IPS-NIHi7 (cell line): ENCODE measurements at regions not wholly inside any gene's neighbourhood (a gene's known extent, or its start where the extent isn't known, plus 50 kb on each side); places are given as distances from the start of the nearest gene placed in this dataset.
"Not testable (repeated sequence)": the region's sequence is repeated elsewhere in the genome, so short reads cannot be mapped to it uniquely, and the experiment has no call there.

Source experiments
- DNase-seq: peaks from one replicate; pipeline ENCODE4 v3.0.0; 2012; ENCODE audit warnings: mixed read lengths; ENCODE audit errors: extremely low spot score

DNA sequence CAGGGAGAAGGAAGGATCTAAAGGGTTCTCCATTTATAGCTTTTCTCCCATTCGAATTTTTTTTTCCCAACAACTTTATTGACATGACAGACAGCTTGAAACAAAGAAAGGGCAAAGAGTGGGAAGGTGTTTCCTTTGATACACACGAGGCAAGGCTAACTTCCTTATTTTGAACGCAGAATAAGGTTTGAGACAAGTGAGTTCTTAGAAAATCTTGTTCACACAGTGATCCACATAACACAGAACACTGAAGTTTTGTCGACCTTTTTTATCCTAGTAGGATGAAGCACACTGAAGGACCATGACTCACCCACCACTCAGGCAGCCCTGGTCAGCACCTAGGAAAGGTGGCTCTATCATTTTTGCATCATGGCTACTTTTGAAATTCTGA is 425.8 kb upstream of the MDFIC2 start:
- DNase-seq: no peak

DNA sequence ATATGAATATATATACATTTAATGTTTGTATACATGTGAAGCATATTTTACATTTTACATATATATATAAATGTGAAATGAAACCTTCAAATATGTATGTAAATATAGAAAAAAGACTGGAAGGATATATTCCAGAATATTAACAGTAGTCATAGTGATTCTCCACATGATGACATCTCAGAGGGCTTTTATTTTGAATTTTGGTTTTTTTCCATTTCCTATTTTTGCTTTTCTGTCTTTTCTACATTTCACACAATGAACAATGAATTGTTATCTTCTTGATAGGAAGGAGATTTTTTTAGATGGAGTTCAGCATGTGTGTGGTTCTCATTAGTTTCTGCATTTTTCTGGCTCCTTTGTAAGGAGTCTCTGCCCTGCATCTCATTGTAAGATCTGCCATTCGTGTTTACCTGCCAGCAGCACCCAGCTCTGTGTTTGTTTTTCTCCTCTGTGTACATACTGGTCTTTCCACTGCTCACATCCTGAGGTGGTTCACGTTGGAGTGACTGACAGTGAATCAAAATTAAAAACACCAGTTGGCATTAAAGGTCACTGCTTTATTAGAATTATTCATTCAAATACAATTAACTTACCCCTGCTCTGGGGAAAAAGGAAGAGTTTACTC is 425.3 kb upstream of the MDFIC2 start:
- DNase-seq: no peak

DNA sequence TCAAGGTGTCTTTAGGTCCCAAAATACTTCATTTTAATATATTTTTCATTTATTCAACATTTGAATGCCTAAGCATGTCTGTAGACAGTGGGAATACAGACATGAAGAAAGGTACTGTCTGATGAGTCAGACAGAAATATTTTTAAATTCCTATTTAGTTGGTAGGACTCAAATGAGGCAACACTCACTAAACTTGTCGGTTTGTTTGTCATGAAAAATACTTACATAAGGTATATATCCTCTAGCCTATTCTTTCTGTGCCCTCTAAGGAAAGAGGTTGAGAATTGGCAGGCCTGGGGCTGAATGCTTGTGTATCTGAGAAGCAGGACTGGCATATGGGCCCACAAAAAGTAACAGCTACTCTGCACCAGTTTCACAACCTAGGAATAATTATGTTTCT is 423.6 kb upstream of the MDFIC2 start:
- no peak for DNase-seq

DNA sequence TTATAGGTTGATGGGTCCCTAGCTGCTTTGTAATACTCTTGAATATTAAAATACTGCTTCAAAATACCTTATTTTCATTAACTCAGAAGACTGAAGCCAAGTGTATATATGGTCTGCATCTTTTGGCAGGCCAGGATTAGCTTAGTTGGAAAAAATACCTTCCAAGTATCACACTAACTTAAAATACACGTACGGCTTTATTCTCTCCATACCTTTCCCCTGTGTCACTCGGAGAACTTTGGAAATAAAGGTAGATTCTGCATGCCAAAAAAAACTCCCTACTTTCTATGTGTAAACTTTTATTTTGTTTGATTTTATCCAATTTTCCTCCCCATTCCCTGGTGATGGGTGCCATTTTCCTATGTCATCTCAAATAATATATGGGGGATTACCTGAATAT is 422.3 kb upstream of the MDFIC2 start:
- no peak for DNase-seq

DNA sequence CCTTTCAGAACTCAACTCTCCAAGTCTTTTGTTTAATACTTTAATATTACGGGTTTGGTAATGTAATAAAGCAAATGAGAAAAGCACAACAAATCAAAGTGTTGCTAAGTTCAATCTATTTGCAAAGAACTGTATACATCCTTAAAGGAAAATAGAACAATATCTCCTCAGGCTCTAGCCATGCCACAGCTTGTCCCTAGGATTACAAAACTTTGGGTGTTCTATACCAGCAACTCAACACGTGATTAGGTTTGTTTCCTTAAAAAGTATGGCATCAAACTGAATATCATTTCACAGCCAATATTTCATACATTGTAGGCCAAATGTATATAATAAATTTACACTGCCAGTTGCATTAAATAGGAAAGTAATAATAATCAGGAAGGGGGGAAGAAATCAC is 418.6 kb upstream of the MDFIC2 start:
- DNase-seq: no peak

DNA sequence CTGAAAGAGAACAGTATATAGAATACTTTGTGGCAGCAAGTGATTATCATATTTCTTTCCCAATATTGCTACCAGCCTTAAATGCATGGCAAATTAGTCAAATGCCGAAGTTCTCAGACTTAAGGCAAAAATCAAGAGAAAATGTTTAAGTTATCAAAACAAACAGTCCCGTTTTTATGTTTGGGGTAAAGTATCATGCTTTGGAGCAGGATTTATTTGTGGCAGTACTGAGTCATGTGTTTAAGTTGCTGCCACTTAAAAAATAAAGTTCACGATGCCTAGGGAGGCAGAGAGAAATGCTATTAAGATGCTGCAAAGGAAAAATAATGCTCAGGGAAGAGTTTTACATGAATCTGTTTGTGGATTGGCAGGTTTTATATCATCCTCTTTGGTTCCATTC is 417.4 kb upstream of the MDFIC2 start:
- DNase-seq: no peak

DNA sequence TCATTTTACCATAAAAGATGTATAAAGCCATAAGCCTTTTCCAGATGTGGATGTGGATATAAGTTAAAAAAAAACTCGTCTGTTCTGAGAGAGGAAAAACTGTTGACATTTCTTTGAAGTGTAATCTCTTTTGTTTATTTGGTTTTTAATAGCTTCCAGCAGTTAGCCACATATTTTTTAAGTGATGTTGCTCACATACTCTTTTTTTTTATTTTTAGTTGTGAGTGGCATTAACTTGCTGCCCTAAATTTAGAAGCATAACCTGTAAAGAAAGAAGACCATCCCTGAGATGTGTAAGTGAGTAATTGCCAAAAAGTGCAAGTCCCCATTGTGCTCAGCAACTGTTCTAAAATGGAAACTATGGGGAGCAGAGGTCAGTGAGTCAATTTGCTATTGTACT is 415.9 kb upstream of the MDFIC2 start:
- no peak for DNase-seq

DNA sequence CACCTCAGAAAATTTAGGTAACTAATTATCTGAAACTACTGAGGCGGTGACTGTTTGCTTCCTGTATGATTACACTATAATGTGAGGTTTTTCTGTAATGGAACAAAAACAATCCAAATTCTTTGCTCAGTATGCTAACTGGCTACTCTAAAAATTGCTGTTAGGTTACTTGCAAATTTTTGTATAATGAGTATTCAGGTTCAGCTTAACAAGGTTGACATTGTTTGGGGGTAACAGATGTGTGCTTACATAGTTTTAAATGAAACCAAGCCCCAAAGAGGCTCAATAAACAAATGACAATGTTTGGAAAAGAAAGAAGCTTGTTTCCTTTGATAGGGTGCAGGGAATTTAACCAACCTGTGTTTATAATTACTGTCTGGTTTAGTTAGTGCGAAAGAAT is 414.5 kb upstream of the MDFIC2 start:
- no peak for DNase-seq

DNA sequence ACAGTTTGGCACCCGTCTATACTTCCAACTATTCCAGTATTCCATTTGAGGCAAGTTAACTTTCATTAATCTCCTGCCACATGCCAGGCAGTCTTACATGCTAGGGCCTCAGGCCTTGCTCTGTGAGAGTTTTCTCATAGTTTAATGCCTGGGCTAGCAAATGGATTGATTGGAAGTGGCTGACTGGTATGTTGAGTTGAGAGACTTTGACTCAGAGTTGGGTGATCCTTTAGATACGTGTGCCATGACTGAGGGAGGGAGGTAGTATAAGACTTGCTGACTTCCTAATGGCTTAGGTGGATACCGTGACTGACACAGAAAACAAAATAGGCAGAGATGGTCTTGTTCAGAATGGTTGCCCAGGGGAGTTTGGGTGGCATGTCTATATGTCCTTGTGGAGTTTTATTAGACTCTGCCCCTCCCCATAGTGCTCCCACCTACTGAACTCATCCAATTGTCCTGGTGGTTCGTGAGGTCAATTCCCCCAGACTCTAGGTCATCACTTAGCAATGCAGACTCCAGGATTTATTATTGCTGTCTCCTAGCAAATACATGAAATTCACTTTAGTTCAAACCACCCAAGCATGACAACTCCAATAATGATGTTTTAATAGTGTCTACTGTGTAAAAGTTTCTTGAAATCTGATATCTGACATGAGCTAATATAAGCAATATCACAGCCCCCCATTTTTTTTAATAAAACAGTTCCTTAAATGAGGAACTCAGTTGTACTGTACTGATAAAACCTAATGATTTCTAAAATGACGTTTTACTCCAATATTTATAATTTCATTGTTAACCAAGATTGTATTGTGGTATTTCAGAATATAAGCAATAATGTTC is 413.9 kb upstream of the MDFIC2 start:
- no peak for DNase-seq

DNA sequence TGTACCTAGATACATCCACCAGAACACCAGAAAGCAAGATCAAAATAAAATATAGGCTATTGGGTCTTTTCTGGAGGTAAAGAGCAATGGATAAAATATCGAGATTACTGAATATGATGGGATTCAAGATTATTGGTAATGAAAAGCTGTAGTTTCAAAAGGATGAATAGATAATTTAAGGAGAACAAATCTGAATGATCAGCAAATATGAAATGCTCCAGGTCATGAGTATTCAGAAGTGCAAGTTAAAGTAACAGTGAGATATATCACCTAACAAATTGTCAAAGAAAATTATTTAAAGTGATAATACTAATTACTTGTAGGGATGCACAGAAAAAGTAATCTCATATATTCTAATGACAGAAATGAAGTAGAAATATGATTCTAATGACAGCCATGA is 409.6 kb upstream of the MDFIC2 start:
- no peak for DNase-seq

DNA sequence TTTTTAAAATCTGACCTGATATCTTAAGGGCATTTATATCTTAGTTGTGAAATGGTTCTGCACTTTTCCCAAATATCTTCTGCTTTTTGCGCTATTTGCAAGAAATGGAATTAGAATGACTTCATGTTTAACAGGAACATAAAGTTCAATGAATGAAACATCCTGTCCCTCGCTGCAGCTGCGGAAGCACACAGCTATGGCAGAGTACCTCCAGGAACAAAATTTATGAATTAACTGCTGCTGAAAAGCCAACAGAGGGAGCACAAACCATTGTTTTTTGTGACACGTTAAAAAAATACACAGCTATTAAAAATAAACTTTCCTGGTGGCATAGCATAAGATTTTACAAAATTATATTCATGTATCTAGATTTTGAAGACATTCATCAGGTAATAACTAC is 404.4 kb upstream of the MDFIC2 start:
- no peak for DNase-seq

DNA sequence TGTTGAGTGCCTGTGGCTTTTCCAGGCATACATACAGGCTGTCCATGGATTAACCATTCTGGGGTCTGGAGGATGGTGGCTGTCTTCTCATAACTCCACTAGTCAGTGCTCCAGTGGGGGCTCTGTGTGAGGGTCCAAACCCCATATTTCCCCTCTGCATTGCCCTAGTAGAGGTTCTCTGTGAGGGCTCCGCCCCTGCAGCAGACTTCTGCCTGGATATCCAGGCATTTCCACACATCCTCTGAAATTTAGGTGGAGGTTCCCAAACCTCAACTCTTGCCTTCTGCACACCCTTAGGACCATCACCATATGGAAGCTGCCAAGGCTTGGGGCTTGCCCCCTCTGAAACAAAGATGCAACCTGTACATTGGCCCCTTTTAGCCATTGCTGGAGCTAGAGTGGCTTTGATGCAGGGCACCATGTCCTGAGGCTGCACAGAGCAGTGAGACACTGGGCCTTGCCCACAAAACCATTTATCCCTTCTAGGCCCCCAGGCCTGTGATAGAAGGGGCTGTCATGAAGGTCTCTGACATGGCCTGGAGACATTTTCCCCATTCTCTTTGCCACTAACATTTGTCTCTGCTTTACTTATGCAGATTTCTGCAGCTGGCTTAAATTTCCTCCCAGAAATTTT is 400.1 kb upstream of the MDFIC2 start:
- no peak for DNase-seq

DNA sequence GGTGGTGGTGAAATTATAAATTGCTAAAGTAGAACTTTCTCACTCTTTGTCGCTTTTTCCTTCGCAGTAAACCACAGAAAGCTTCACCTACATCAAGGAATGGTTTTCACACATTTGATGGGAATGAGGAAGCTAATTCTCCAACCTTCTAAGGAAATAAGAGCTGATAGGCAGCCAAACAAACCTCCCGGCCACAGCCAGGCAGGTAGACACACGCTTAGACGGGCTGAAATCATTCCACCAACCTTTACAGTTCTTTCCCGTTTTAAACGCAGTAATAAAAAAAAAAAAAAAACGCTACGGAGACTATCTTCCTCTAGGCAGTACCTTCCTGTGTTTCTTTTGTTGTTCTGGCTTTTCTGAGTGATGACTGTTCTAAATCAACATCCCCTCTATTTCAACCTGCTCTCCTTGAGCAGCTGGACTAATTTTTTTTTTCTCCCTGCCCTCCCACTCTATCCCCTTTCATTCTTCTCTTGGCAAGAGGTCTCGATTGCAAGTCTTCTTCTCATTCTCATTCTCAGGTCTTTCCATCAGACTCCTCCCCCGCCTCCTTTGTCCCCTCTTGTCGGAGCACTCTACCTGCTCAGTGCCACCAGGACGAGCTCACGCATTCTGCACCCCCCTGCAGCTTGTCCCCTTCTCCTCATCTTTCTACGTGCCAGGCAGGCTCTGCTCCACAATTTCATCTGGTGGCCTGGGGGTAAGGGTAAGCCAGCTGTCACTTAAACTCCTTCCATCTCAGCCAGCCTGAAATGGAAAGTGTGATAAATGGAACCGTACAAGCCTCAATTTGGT is 391.1 kb upstream of the MDFIC2 start:
- DNase-seq: no peak

DNA sequence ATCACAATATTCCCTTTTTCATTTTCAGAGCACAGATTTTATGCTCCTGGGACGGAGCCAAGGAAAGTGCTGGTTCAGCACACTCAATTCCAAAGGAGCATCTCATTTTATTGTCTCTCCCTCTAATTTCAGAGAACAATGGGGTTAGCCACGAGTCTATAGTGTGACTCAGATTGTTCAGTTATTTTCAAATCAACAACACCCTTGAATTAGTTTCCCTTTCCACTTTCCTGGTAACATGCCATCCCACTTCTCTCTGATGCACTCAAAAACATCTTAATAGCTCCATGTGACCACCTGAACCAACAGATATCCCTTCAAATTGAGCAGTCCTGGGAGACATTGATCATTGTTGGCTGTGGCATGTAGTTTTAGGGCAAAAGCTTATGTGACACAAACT is 389.7 kb upstream of the MDFIC2 start:
- no peak for DNase-seq

DNA sequence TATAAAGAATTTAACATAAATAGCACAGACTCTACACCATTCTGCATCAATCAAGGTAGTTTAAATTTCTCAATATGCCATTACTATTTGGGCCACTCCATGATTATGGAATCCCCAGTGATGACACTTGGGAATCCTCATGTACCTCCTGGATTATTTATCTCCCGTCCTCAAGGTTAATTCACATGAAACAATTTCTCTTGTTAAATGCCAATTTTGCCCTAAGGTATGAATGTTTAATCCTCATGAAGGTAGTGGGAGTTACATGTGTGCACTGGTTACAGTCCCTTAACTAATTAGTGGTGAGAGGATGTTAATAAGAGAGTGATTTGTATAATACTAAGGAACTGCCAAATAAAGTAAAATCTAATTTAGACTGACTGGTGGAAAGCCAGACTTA is 372.3 kb upstream of the MDFIC2 start:
- DNase-seq: no peak

DNA sequence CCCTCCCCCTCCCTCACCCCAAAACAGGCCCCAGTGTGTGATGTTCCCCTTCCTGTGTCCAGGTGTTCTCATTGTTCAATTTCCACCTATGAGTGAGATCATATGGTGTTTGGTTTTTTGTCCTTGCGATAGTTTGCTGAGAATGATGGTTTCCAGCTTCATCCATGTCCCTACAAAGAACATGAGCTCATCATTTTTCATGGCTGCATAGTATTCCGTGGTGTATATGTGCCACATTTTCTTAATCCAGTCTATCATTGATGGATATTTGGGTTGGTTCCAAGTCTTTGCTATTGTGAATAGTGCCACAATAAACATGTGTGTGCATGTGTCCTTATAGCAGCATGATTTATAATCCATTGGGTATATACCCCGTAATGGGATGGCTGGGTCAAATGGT is 363.4 kb upstream of the MDFIC2 start:
- DNase-seq: not testable (repeated sequence)

DNA sequence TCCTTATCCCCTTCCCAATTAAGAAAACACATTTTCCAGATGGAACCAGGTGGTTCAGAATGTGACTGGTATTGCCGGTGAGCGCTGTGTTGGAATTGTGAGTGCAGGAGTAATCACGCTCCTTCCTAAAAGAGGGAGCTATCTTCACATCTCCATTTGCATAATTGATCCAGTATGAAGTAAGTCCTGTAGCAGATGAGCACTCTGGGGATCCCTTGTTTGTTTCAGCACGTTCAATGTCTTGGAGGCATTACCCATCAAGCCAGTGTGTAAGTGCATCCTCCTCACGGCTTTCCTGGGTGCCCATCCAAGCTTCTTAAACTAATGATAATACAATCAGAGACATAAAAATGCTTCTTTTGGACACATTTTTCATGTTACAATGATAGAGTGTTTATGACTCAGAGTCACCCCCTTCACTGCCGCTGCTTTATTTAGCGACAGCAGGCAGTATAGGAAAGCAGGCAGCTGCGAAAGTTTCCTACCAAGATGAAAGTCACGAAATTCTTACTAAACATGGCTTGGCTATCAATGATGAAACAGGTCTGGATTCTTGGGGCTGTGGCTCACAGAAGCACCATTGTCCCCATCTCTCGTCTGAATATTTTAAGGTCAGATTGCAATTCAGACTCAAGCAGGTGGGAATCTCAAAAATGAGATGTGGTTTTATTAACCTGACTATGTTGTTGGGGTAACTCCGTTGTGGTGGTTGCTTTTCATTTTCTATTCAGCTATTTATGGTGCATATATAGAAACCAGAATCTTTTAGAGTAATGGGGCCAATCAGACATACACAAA is 346.3 kb upstream of the MDFIC2 start:
- no peak for DNase-seq

DNA sequence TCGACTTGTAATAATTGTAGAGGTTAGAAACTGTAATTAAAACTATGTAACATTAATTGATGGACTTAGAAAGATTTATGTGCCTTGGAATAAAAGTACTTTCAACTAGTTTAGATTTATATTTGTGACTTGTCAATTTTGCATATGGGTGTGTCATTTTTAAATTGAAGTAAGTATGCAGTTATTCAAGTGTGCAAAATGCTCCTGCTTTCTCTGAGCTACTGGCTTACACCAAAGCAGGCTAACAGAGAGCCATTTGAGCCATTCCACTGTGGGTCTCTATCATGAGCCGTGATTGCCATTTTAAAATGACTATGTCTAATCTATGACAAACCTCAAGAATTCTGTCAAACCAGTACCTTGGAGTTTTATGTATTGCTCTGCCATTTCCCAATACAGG is 345.0 kb upstream of the MDFIC2 start:
- DNase-seq: no peak

DNA sequence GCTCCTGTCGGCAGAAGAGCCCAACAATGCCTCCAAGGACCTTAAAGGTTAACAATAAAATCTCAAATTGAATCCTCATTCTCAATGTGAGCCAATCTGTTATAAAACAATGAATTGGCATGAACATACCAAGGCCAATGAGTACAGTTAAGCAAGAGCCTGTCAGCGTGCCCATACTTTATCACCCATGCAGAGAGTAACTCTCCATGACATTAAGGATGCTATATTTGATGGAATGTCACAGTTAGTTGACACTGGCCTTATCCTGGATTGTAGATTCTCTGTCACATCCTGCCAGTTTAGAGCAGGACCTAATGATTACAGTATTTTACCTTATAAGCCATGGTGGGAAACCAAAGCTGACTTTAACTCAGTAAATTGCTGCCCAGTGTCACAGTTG is 335.4 kb upstream of the MDFIC2 start:
- no peak for DNase-seq

DNA sequence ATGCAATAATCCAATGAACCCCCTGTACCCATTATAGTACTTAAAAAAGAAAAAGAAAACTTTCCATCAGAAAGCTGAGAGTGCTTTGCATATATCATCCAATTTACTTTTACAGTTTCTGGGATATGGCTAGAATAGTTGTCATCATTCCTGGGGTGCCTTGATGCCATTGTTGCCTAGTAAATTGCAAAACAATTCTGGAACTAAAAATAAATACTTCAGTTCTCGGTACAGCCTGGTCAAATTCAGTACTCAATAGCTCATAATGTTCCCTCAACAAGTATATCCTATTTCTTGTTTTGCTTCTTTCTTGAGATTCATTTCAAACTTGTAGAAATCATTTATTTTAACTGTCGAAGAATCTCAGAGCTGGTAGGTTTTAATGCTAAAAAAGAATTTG is 334.7 kb upstream of the MDFIC2 start:
- no peak for DNase-seq

DNA sequence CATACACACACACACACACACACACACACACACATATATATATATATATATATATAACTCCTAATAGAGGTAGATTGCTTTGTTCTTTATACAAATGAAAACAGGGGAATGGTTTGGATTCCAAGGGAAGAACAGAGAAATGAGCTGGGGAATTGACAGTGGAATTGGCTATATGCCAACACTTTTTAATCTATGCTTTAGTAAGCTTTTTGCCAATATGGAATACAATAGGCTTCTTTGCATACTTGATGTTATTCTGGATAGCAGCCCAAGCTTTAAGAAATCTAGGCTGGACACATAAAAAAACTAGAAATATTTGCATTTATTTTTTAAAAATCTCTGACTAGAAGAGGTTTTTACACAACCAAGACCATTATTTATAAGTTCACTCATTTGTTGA is 334.2 kb upstream of the MDFIC2 start:
- no peak for DNase-seq

DNA sequence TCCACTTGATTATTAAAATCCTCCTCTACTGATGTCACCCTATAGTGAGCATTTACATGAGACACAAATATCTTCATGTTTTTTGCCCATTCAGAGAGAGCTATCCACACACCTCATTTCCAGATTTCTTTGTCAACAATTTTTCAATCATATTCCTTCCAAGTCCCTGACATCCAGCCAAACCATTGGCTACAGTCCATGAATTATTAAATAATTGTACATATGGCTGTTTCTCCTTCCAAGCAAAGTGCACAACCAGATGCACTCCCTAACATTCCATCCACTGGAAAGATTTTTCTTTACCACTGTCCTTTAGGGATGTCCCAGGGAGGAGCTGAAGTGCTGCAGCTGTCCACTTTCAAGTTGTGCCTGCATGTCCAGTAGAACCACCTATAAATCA is 328.0 kb upstream of the MDFIC2 start:
- DNase-seq: no peak
